PC-9 (cell line): ENCODE measurements at regions not wholly inside any gene's neighbourhood (a gene's known extent, or its start where the extent isn't known, plus 50 kb on each side); places are given as distances from the start of the nearest gene placed in this dataset.

Experiments used
- BruUV-seq: library from RNA; stranded (reverse); fragments of 400-500 nt; replicated peaks from 2 replicates; lab custom pipeline; 2021; lab: Mats Ljungman, UMichigan
- CTCF ChIA-PET: fragments of 300-600 bp; sonication (Branson Sonifier 250); formaldehyde crosslinking; loops from one replicate; lab custom pipeline; 2022; ENCODE audit warnings: antibody characterized with exemption; lab: Charles Lee
- POLR2A ChIA-PET: fragments of 300-600 bp; sonication (Branson Sonifier 250); formaldehyde crosslinking; loops from one replicate; lab custom pipeline; 2022; ENCODE audit warnings: antibody characterized with exemption; ENCODE audit not compliant: unreplicated experiment; lab: Charles Lee
- DNase-seq, 2 experiments: peaks; one replicate each; pipeline versions ENCODE4 v3.0.0 to v3.0.0-alpha.2; 2015 to 2022; ENCODE audit warnings: mixed read lengths in 1 of 2
- H2AFZ ChIP-seq: fragments of 200-600 bp; sonication (generic); 2 replicates; pipeline ENCODE4 v1.8.1; 2017; ENCODE audit warnings: antibody characterized with exemption
- H3F3A ChIP-seq: fragments of 200-600 bp; sonication (generic); 2 replicates; pipeline ENCODE4 v1.8.1; 2017; ENCODE audit warnings: antibody characterized with exemption, mild to moderate bottlenecking, low read depth; ENCODE audit not compliant: insufficient read depth
- H3K27ac ChIP-seq: fragments of 200-600 bp; sonication (generic); 2 replicates; pipeline ENCODE4 v1.6.1; 2016; ENCODE audit warnings: mixed run types
- H3K27me3 ChIP-seq: fragments of 200-600 bp; sonication (generic); 2 replicates; pipeline ENCODE4 v1.6.1; 2016; ENCODE audit warnings: low read depth, mixed run types; ENCODE audit not compliant: insufficient read depth
- H3K36me3 ChIP-seq: fragments of 200-600 bp; sonication (generic); 2 replicates; pipeline ENCODE4 v1.6.1; 2016; ENCODE audit warnings: low read depth, mixed run types
- H3K4me1 ChIP-seq: fragments of 200-600 bp; sonication (generic); replicated peaks from 2 replicates; pipeline ENCODE4 v1.6.1; 2016; ENCODE audit warnings: mixed run types; ENCODE audit not compliant: insufficient read depth
- H3K4me2 ChIP-seq: fragments of 200-600 bp; sonication (generic); 2 replicates; pipeline ENCODE4 v1.6.1; 2017; ENCODE audit warnings: mixed run types
- H3K4me3 ChIP-seq: fragments of 200-600 bp; sonication (generic); 2 replicates; pipeline ENCODE4 v1.6.1; 2016; ENCODE audit warnings: mixed run types
- H3K79me2 ChIP-seq: fragments of 200-600 bp; sonication (generic); 2 replicates; pipeline ENCODE4 v1.6.1; 2017; ENCODE audit warnings: low read depth, mixed run types
- H3K9me2 ChIP-seq: fragments of 200-600 bp; sonication (generic); 2 replicates; pipeline ENCODE4 v1.8.1; 2017; ENCODE audit warnings: mild to moderate bottlenecking; ENCODE audit not compliant: insufficient read depth
- H3K9me3 ChIP-seq: fragments of 200-600 bp; sonication (generic); 2 replicates; pipeline ENCODE4 v1.8.1; 2016; ENCODE audit warnings: low read depth; ENCODE audit not compliant: insufficient read depth
- H4K20me1 ChIP-seq: fragments of 200-600 bp; sonication (generic); 2 replicates; pipeline ENCODE4 v1.8.1; 2017; ENCODE audit not compliant: insufficient read depth
- EZH2 ChIP-seq: fragments of 200-600 bp; sonication (generic); IDR thresholded peaks from 2 replicates; pipeline ENCODE4 v1.8.0; 2017; ENCODE audit warnings: antibody characterized with exemption, low read depth
- intact Hi-C: fragments of 100-400 bp; cut with micrococcal nuclease; formaldehyde crosslinking; loops from one replicate; pipeline ENCODE4 v1.10.0; 2022; ENCODE audit not compliant: unreplicated experiment
- TF ChIP-seq, protein P1 (sequence below): fragments of 200-600 bp; sonication (generic); conservative IDR thresholded peaks from 2 replicates; pipeline ENCODE4 v1.6.1; 2017; ENCODE audit warnings: mixed run types, antibody characterized with exemption, mild to moderate bottlenecking, moderate library complexity

DNA sequence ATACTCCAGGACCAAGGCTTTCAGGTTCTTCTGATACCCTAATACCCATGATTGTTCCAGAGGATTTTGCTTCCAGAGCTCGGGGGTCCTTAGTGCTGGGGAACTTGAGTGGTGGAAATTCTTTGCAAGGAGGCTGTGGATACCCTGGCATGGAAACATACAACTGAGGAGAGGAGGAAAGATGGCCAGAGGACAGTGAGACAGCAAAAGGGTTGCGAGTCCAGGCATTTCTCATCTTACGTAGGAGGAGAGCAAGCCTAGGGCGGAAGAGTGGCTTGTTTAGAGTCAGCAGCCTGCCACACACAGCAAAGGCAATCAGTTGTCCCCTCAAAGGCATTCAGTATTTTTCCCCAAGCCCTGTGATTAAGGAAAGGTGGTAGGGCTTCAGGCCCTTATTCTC is 73.5 kb downstream of the ADM start:
- H3K4me2 ChIP-seq: no peak overlapping the region
- no peaks in the 10 kb centered on the region; the same call in 1 of the 2 replicates for H3K4me1 ChIP-seq
- ChIA-PET CTCF (no interaction called here), POLR2A (no interaction called here)
- intact Hi-C loops: no loop called here
- no peaks in the 10 kb centered on the region for H3F3A ChIP-seq
- no peak overlapping the region for H3K4me3 ChIP-seq
- H3K79me2 ChIP-seq: no peaks in the 10 kb centered on the region
- H3K36me3 ChIP-seq: no peaks in the 10 kb centered on the region
- no peak for TF ChIP-seq EZH2
- TF ChIP-seq, protein P1, sequence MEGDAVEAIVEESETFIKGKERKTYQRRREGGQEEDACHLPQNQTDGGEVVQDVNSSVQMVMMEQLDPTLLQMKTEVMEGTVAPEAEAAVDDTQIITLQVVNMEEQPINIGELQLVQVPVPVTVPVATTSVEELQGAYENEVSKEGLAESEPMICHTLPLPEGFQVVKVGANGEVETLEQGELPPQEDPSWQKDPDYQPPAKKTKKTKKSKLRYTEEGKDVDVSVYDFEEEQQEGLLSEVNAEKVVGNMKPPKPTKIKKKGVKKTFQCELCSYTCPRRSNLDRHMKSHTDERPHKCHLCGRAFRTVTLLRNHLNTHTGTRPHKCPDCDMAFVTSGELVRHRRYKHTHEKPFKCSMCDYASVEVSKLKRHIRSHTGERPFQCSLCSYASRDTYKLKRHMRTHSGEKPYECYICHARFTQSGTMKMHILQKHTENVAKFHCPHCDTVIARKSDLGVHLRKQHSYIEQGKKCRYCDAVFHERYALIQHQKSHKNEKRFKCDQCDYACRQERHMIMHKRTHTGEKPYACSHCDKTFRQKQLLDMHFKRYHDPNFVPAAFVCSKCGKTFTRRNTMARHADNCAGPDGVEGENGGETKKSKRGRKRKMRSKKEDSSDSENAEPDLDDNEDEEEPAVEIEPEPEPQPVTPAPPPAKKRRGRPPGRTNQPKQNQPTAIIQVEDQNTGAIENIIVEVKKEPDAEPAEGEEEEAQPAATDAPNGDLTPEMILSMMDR: no peak
- no TSS peak for BruUV-seq
- no peaks in the 10 kb centered on the region for H3K9me2 ChIP-seq
- no peak for DNase-seq
- no peak overlapping the region for H3K27ac ChIP-seq
- no peaks in the 10 kb centered on the region for H3K9me3 ChIP-seq
- H3K27me3 ChIP-seq: no peaks in the 10 kb centered on the region
- H2AFZ ChIP-seq: no peak overlapping the region
- H4K20me1 ChIP-seq: no peaks in the 10 kb centered on the region

DNA sequence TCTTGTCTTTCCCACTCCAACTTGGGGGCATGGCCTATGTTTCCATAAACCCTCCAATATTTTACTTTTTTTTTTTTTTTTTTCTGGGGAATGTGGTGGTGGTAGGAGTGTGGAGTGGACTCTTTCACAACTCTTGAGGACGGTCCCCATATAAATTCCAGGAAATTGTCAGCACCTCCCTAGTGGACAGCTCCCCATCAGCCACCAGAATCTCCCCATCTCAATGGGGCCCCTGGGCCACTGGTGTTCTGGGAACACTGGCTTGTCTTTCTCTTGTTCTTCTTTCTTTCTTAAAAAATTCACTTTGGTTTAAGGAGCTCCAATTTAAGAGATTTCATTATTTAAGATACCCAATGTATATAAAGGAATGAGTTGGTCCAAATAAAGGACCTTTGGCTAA is 74.1 kb downstream of the ADM start:
- no peak overlapping the region for H2AFZ ChIP-seq
- H3K9me3 ChIP-seq: no peaks in the 10 kb centered on the region
- no peaks in the 10 kb centered on the region for H3K9me2 ChIP-seq
- no peaks in the 10 kb centered on the region; the same call in 1 of the 2 replicates for H3K4me1 ChIP-seq
- no peaks in the 10 kb centered on the region for H3K27me3 ChIP-seq
- no peak overlapping the region for H3K4me2 ChIP-seq
- ChIA-PET CTCF (no interaction called here), POLR2A (no interaction called here)
- H3K36me3 ChIP-seq: no peaks in the 10 kb centered on the region
- H4K20me1 ChIP-seq: no peaks in the 10 kb centered on the region
- no peak for DNase-seq
- TF ChIP-seq, protein P1: no peak
- no peak for TF ChIP-seq EZH2
- H3K27ac ChIP-seq: no peak overlapping the region
- no peaks in the 10 kb centered on the region for H3F3A ChIP-seq
- no peaks in the 10 kb centered on the region for H3K79me2 ChIP-seq
- intact Hi-C loops: no loop called here
- H3K4me3 ChIP-seq: no peak overlapping the region
- no TSS peak for BruUV-seq

DNA sequence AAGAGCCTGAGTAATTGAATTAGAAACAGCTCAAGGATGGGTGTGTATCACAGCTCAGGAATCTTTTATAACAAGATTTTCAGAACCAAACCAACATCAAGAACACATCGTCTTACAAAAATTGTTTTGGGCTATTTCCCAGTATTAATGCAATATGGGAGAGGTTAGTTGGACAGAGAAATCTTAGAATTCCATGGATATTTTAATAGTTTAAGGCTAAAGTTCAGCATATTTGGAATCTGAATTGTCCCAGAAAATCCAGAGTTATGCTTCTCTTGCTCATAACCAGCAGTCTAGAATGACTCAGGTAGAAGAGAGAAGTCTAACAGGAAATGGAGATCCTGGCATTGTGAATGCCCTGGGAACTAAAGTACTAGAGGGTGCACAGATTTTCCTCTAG is 74.6 kb downstream of the ADM start:
- Histone ChIP-seq H2AFZ (no peak overlapping the region), H3K9me3 (no peaks in the 10 kb centered on the region), H3K9me2 (no peaks in the 10 kb centered on the region), H4K20me1 (no peaks in the 10 kb centered on the region), H3K27ac (no peak overlapping the region), H3K4me2 (no peak overlapping the region), H3F3A (no peaks in the 10 kb centered on the region), H3K4me1 (no peaks in the 10 kb centered on the region; the same call in 1 of the 2 replicates), H3K27me3 (no peaks in the 10 kb centered on the region), H3K4me3 (no peak overlapping the region), H3K79me2 (no peaks in the 10 kb centered on the region), H3K36me3 (no peaks in the 10 kb centered on the region)
- ChIA-PET POLR2A (no interaction called here), CTCF (no interaction called here)
- DNase-seq: peak in 1 of 2 experiments; percentile 46
- intact Hi-C loops: no loop called here
- no TSS peak for BruUV-seq
- TF ChIP-seq, protein P1: no peak
- no peak for TF ChIP-seq EZH2
